DND-41 (cell line): ENCODE measurements at regions not wholly inside any gene's neighbourhood (a gene's known extent, or its start where the extent isn't known, plus 50 kb on each side); places are given as distances from the start of the nearest gene placed in this dataset.

Source experiments
- ATAC-seq: fragments of 200-7000 bp; cut with Tn5 transposase; 3 replicates; pipeline ENCODE4 v1.9.1; 2021; ENCODE audit warnings: low read depth; ENCODE audit not compliant: insufficient read depth
- DNase-seq: peaks from one replicate; pipeline ENCODE4 v3.0.0-alpha.2; 2020
- H2AFZ ChIP-seq: 2 replicates; pipeline ENCODE4 v1.6.0; 2012; ENCODE audit warnings: low read depth, low read length
- H3K27ac ChIP-seq: 2 replicates; pipeline ENCODE4 v1.5.1; 2012; ENCODE audit warnings: low read length, inconsistent platforms
- H3K27me3 ChIP-seq: fragments of 200-600 bp; sonication (generic); 2 replicates; pipeline ENCODE4 v1.6.0; 2012; ENCODE audit warnings: low read length, mild to moderate bottlenecking, inconsistent platforms; ENCODE audit not compliant: insufficient read depth, poor library complexity
- H3K36me3 ChIP-seq: 2 replicates; pipeline ENCODE4 v1.5.1; 2012; ENCODE audit warnings: low read length, inconsistent platforms; ENCODE audit not compliant: insufficient read depth
- H3K4me1 ChIP-seq: 2 replicates; pipeline ENCODE4 v1.5.1; 2012; ENCODE audit warnings: mild to moderate bottlenecking, low read length; ENCODE audit not compliant: insufficient read depth
- H3K4me2 ChIP-seq: 2 replicates; pipeline ENCODE4 v1.6.0; 2012; ENCODE audit warnings: mild to moderate bottlenecking, moderate library complexity, low read length, inconsistent platforms; ENCODE audit not compliant: insufficient read depth
- H3K4me3 ChIP-seq, 2 experiments: fragments of 200-600 bp in 1 of 2; shearing (Covaris generic) in 1 of 2; 2 replicates each; pipeline ENCODE4 v1.5.1; 2012 to 2016; ENCODE audit warnings: inconsistent platforms in 2 of 2, low read length in 2 of 2, mild to moderate bottlenecking in 2 of 2, low read depth in 1 of 2, moderate library complexity in 1 of 2
- H3K79me2 ChIP-seq: 2 replicates; pipeline ENCODE4 v1.6.0; 2012; ENCODE audit warnings: low read length, inconsistent platforms; ENCODE audit not compliant: insufficient read depth
- H3K9ac ChIP-seq: 2 replicates; pipeline ENCODE4 v1.6.0; 2012; ENCODE audit warnings: low read depth, mild to moderate bottlenecking, inconsistent platforms, low read length, moderate library complexity
- H3K9me3 ChIP-seq: 2 replicates; pipeline ENCODE4 v1.5.1; 2012; ENCODE audit warnings: low read length, moderate library complexity, mild to moderate bottlenecking, inconsistent platforms; ENCODE audit not compliant: insufficient read depth, severe bottlenecking
- H4K20me1 ChIP-seq: 2 replicates; pipeline ENCODE4 v1.6.0; 2012; ENCODE audit warnings: low read length; ENCODE audit not compliant: insufficient read depth
- CTCF ChIP-seq: IDR thresholded peaks from 2 replicates; pipeline ENCODE4 v1.5.1; 2012; ENCODE audit warnings: borderline replicate concordance, low read length, moderate library complexity, mild to moderate bottlenecking; ENCODE audit not compliant: poor library complexity, severe bottlenecking; ENCODE audit errors: extremely low read depth
- EZH2 ChIP-seq: IDR thresholded peaks from 3 replicates; pipeline ENCODE4 v1.6.1; 2012; ENCODE audit warnings: borderline replicate concordance, low read depth, mild to moderate bottlenecking, moderate library complexity, low read length, inconsistent platforms; ENCODE audit not compliant: severe bottlenecking

DNA sequence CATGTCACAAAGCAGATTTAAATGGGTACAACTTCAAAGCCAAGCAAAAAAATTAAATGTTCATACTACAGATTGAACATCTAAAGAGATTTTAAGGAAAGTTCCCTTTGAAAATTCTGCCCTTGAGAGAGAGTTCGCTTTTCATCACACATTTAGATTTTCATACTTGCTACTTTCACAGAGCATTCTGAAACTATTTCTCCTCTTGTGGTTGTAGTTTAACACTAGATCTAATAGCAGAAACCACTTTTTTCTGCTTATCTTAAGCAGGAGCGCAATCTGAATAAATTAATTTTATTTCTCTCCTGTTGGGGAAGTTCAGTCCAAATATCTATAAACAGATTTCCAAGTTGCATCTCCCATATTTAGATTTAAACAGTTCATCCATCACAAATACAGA, 173.3 kb upstream of the RASA1 start:
- Histone ChIP-seq H3K4me1 (no peaks in the 10 kb centered on the region), H3K9me3 (no peaks in the 10 kb centered on the region), H3K79me2 (no peaks in the 10 kb centered on the region), H4K20me1 (no peaks in the 10 kb centered on the region), H2AFZ (no peak overlapping the region), H3K9ac (no peak overlapping the region), H3K27me3 (no peaks in the 10 kb centered on the region), H3K36me3 (no peaks in the 10 kb centered on the region), H3K4me2 (no peak overlapping the region), H3K27ac (no peak overlapping the region), H3K4me3 (no peak overlapping the region)
- no peak for TF ChIP-seq CTCF
- TF ChIP-seq EZH2 = no peak
- ATAC-seq = no peak
- no peak for DNase-seq

DNA sequence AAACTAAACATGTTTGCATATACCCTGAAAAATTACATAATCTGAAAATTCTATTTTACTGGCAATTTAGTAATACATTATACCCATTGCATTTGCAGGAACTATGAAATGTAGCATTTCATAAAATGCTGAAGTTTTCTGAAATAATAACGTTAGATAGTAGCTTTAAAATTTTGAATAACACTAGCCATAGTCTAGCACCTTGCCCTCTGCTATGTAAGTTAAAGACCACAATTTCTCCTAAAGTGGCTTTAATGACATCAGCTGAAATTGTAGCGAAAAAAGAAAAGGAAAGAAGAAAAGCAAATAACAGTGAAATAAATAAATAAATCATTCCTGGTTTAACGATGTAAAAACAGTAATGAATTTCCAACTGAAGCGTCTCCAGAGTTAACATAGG, 172.8 kb upstream of the RASA1 start:
- no peaks in the 10 kb centered on the region for H3K4me1 ChIP-seq
- ATAC-seq (no peak), DNase-seq (no peak)
- H3K9ac ChIP-seq = no peak overlapping the region
- no peaks in the 10 kb centered on the region for H3K9me3 ChIP-seq
- no peaks in the 10 kb centered on the region for H4K20me1 ChIP-seq
- H3K36me3 ChIP-seq = no peaks in the 10 kb centered on the region
- no peaks in the 10 kb centered on the region for H3K79me2 ChIP-seq
- no peak overlapping the region for H2AFZ ChIP-seq
- no peak overlapping the region for H3K27ac ChIP-seq
- no peaks in the 10 kb centered on the region for H3K27me3 ChIP-seq
- H3K4me3 ChIP-seq = no peak overlapping the region
- no peak overlapping the region for H3K4me2 ChIP-seq
- TF ChIP-seq CTCF = no peak
- no peak for TF ChIP-seq EZH2

- H3K4me3 ChIP-seq = no peak overlapping the region
- no peaks in the 10 kb centered on the region for H3K9me3 ChIP-seq
- H2AFZ ChIP-seq = no peak overlapping the region
- DNase-seq = no peak
- H3K27ac ChIP-seq = no peak overlapping the region
- H3K27me3 ChIP-seq = no peaks in the 10 kb centered on the region
- H3K4me1 ChIP-seq = no peaks in the 10 kb centered on the region
- TF ChIP-seq EZH2 (no peak), CTCF (no peak)
- H3K79me2 ChIP-seq = no peaks in the 10 kb centered on the region
- no peak overlapping the region for H3K9ac ChIP-seq
- ATAC-seq = no peak
- no peaks in the 10 kb centered on the region for H3K36me3 ChIP-seq
- no peak overlapping the region for H3K4me2 ChIP-seq
- no peaks in the 10 kb centered on the region for H4K20me1 ChIP-seq
Measured at GRCh38 chr5:87095787-87096186, 171.9 kb upstream of the RASA1 start.

DNA sequence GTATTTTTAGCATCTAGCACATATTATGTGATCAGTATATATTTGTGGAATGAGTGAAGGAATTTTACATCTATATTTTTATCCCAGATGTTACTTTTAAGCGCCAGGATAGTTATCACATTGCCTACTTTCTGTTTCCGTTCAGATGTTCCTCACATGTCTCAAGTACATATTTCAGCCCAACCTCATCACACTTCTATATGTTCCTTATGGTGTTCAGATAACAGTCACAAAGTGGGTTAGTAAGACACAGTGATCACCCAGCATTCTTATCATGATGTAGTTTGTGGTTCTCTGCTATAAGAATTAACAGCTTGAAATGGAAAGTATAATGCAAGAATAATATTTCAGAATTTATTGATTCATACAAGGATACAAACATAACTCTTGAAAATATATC, 170.0 kb upstream of the RASA1 start:
- H3K79me2 ChIP-seq = no peaks in the 10 kb centered on the region
- no peaks in the 10 kb centered on the region for H3K9me3 ChIP-seq
- no peak overlapping the region for H3K4me3 ChIP-seq
- no peak overlapping the region for H3K4me2 ChIP-seq
- no peaks in the 10 kb centered on the region for H3K4me1 ChIP-seq
- H3K27me3 ChIP-seq = no peaks in the 10 kb centered on the region
- H3K9ac ChIP-seq = no peak overlapping the region
- no peak overlapping the region for H2AFZ ChIP-seq
- no peaks in the 10 kb centered on the region for H3K36me3 ChIP-seq
- no peak for TF ChIP-seq EZH2
- no peak for TF ChIP-seq CTCF
- no peak overlapping the region for H3K27ac ChIP-seq
- no peak for DNase-seq
- ATAC-seq = no peak
- H4K20me1 ChIP-seq = no peaks in the 10 kb centered on the region
